Astrocyte (in vitro differentiated cells and primary cell): ENCODE measurements at regions not wholly inside any gene's neighbourhood (a gene's known extent, or its start where the extent isn't known, plus 50 kb on each side); places are given as distances from the start of the nearest gene placed in this dataset.

Source experiments
- DNase-seq: peaks from one replicate; pipeline ENCODE4 v3.0.0-alpha.2; 2010; ENCODE audit warnings: low read depth
- FAIRE-seq: peaks from 2 replicates; lab custom pipeline; 2011; peaks lifted over from hg19 to GRCh38; lab: Jason Lieb, UNC
- H2AFZ ChIP-seq: 2 replicates; pipeline ENCODE4 v1.6.0; 2012; ENCODE audit warnings: low read depth, low read length, inconsistent platforms
- H3K27ac ChIP-seq: 2 replicates; pipeline ENCODE4 v1.5.1; 2011; ENCODE audit warnings: low read depth, low read length, inconsistent platforms
- H3K27me3 ChIP-seq: 2 replicates; pipeline ENCODE4 v1.6.0; 2011; ENCODE audit warnings: low read length, inconsistent platforms; ENCODE audit not compliant: insufficient read depth
- H3K36me3 ChIP-seq: 2 replicates; pipeline ENCODE4 v1.5.1; 2011; ENCODE audit warnings: low read length, inconsistent platforms; ENCODE audit not compliant: insufficient read depth
- H3K4me1 ChIP-seq: 2 replicates; pipeline ENCODE4 v1.5.1; 2011; ENCODE audit warnings: low read length, inconsistent platforms; ENCODE audit not compliant: insufficient read depth
- H3K4me2 ChIP-seq: 2 replicates; pipeline ENCODE4 v1.6.0; 2012; ENCODE audit warnings: low read length, inconsistent platforms
- H3K4me3 ChIP-seq: 2 replicates; pipeline ENCODE4 v1.5.1; 2011; ENCODE audit warnings: low read depth, mild to moderate bottlenecking, low read length, inconsistent platforms; ENCODE audit not compliant: insufficient read depth
- H3K79me2 ChIP-seq: 2 replicates; pipeline ENCODE4 v1.6.0; 2012; ENCODE audit warnings: mild to moderate bottlenecking, low read length, inconsistent platforms; ENCODE audit not compliant: insufficient read depth
- H3K9ac ChIP-seq: 2 replicates; pipeline ENCODE4 v1.6.0; 2012; ENCODE audit warnings: mild to moderate bottlenecking, low read length, inconsistent platforms
- H3K9me3 ChIP-seq: 2 replicates; pipeline ENCODE4 v1.5.1; 2012; ENCODE audit warnings: low read depth, mild to moderate bottlenecking, low read length, inconsistent platforms; ENCODE audit not compliant: insufficient read depth
- H4K20me1 ChIP-seq: 2 replicates; pipeline ENCODE4 v1.6.0; 2012; ENCODE audit warnings: low read length, inconsistent platforms; ENCODE audit not compliant: insufficient read depth
- H3K27ac Mint-ChIP-seq: one replicate; pipeline ENCODE4 v1.8.0; 2021; ENCODE audit warnings: mild to moderate bottlenecking, mixed read lengths; ENCODE audit not compliant: unreplicated experiment
- H3K27me3 Mint-ChIP-seq: one replicate; pipeline ENCODE4 v1.8.0; 2021; ENCODE audit warnings: low read depth, mixed read lengths; ENCODE audit not compliant: unreplicated experiment
- H3K36me3 Mint-ChIP-seq: one replicate; pipeline ENCODE4 v1.8.0; 2021; ENCODE audit warnings: low read depth, mixed read lengths; ENCODE audit not compliant: unreplicated experiment
- H3K4me1 Mint-ChIP-seq: one replicate; pipeline ENCODE4 v1.8.0; 2021; ENCODE audit warnings: low read depth, mixed read lengths; ENCODE audit not compliant: unreplicated experiment
- H3K4me3 Mint-ChIP-seq: one replicate; pipeline ENCODE4 v1.8.0; 2021; ENCODE audit warnings: mild to moderate bottlenecking, moderate library complexity, mixed read lengths; ENCODE audit not compliant: unreplicated experiment
- H3K9me3 Mint-ChIP-seq: one replicate; pipeline ENCODE4 v1.8.0; 2021; ENCODE audit warnings: mild to moderate bottlenecking, mixed read lengths; ENCODE audit not compliant: unreplicated experiment
- CTCF ChIP-seq: IDR thresholded peaks from 2 replicates; pipeline ENCODE4 v1.5.1; 2011; ENCODE audit warnings: low read depth, mild to moderate bottlenecking, inconsistent platforms, low read length, moderate library complexity; ENCODE audit not compliant: insufficient read depth
- EZH2 ChIP-seq: IDR thresholded peaks from 2 replicates; pipeline ENCODE4 v1.6.1; 2012; ENCODE audit warnings: mild to moderate bottlenecking, low read length, inconsistent platforms; ENCODE audit not compliant: insufficient read depth

- no peak overlapping the region for H3K27ac Mint-ChIP-seq
- no peaks in the 10 kb centered on the region for H3K9me3 ChIP-seq
- FAIRE-seq, result no peak
- H3K4me3 ChIP-seq, result no peak overlapping the region
- DNase-seq, result no peak
- H4K20me1 ChIP-seq, result no peaks in the 10 kb centered on the region
- peaks cover 13% of the 10 kb centered on the region for H3K4me1 ChIP-seq
- no peak for TF ChIP-seq EZH2
- no peak for TF ChIP-seq CTCF
- no peaks in the 10 kb centered on the region for H3K27me3 ChIP-seq
- no peaks in the 10 kb centered on the region for H3K36me3 ChIP-seq
- H3K27ac ChIP-seq, result peak overlapping the region; percentile 77
- no peak overlapping the region for H2AFZ ChIP-seq
- H3K9ac ChIP-seq, result peak overlapping the region; percentile 51
- no peaks in the 10 kb centered on the region for H3K27me3 Mint-ChIP-seq
- H3K36me3 Mint-ChIP-seq, result no peaks in the 10 kb centered on the region
- H3K4me1 Mint-ChIP-seq, result peaks cover 17% of the 10 kb centered on the region
- no peaks in the 10 kb centered on the region for H3K9me3 Mint-ChIP-seq
- no peaks in the 10 kb centered on the region for H3K79me2 ChIP-seq
- H3K4me3 Mint-ChIP-seq, result no peak overlapping the region
- H3K4me2 ChIP-seq, result peak overlapping the region; percentile 46
Observed at GRCh38 chr9:13750639-13751038, 471.1 kb upstream of the MPDZ start.

- Histone ChIP-seq H3K36me3 (no peaks in the 10 kb centered on the region), H3K79me2 (no peaks in the 10 kb centered on the region), H3K27me3 (no peaks in the 10 kb centered on the region), H2AFZ (no peak overlapping the region), H3K9me3 (no peaks in the 10 kb centered on the region), H4K20me1 (no peaks in the 10 kb centered on the region), H3K4me1 (peaks cover 13% of the 10 kb centered on the region), H3K4me3 (no peak overlapping the region), H3K9ac (no peak overlapping the region), H3K4me2 (peak overlapping the region; percentile 46), H3K27ac (peak overlapping the region; percentile 46)
- Mint-ChIP-seq H3K4me1 (peaks cover 17% of the 10 kb centered on the region), H3K9me3 (no peaks in the 10 kb centered on the region), H3K27ac (no peak overlapping the region), H3K4me3 (no peak overlapping the region), H3K27me3 (no peaks in the 10 kb centered on the region), H3K36me3 (no peaks in the 10 kb centered on the region)
- FAIRE-seq (peak; percentile 98), DNase-seq (peak; percentile 100)
- TF ChIP-seq CTCF, result no peak
- no peak for TF ChIP-seq EZH2
Observed at GRCh38 chr9:13750061-13750460, 470.6 kb upstream of the MPDZ start.

- Mint-ChIP-seq H3K27ac (no peak overlapping the region), H3K4me1 (peaks cover 9% of the 10 kb centered on the region), H3K27me3 (no peaks in the 10 kb centered on the region), H3K9me3 (no peaks in the 10 kb centered on the region), H3K36me3 (no peaks in the 10 kb centered on the region), H3K4me3 (no peak overlapping the region)
- H2AFZ ChIP-seq, result no peak overlapping the region
- H3K79me2 ChIP-seq, result no peaks in the 10 kb centered on the region
- FAIRE-seq (no peak), DNase-seq (no peak)
- no peak overlapping the region for H3K4me3 ChIP-seq
- H3K27me3 ChIP-seq, result no peaks in the 10 kb centered on the region
- no peaks in the 10 kb centered on the region for H3K9me3 ChIP-seq
- H3K9ac ChIP-seq, result no peak overlapping the region
- H3K27ac ChIP-seq, result no peak overlapping the region
- H3K4me2 ChIP-seq, result no peak overlapping the region
- no peaks in the 10 kb centered on the region for H3K36me3 ChIP-seq
- H3K4me1 ChIP-seq, result peaks cover 13% of the 10 kb centered on the region
- TF ChIP-seq EZH2 (no peak), CTCF (no peak)
- H4K20me1 ChIP-seq, result no peaks in the 10 kb centered on the region
Observed at GRCh38 chr9:13746876-13747275, 467.4 kb upstream of the MPDZ start.
